ENCODE measurements at regions not wholly inside any gene's neighbourhood (a gene's known extent, or its start where the extent isn't known, plus 50 kb on each side); places are given as distances from the start of the nearest gene placed in this dataset.
"Not testable (repeated sequence)": the region's sequence is repeated elsewhere in the genome, so short reads cannot be mapped to it uniquely, and the experiment has no call there.

DNA sequence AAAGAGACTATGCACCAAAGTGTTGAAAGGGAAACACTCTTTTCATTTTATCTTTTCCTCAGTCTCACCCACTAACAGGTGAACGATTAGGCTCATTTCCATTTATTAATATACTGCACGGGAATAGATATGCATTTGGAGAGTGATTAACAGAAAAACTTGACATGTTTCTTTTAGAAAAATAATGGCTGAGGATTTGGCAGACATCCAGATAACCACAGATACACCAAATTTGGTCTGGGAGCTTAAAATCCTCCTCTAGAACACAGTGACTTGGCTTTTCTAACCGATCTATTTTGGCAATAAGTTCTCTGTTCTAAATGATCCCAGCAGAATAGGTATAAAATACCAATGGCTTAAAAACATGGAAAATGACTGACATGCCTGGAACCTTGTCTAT, 459.3 kb upstream of the SGO1 start:
- no peak for DNase-seq

DNA sequence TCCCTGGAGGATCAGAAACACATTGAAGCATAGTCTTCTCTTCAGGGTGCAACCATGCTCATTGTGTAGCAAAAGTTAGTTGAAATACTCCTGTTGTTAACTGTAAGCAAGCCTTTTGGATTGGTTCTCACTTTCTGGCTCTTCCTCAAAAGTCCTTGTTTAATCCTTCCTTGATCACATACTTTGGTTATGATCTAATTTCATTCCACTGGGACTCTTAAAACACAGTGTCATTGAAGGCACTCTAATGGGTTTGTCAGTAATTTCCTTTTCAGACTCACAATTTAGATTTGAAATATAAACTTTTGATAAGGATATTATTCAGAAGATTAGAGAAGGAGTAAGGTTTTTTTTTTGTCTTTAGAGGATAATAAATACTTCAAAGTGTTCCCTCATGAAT, 451.7 kb upstream of the SGO1 start:
- peak in 1 of 2 donors; percentile 22 for DNase-seq

DNA sequence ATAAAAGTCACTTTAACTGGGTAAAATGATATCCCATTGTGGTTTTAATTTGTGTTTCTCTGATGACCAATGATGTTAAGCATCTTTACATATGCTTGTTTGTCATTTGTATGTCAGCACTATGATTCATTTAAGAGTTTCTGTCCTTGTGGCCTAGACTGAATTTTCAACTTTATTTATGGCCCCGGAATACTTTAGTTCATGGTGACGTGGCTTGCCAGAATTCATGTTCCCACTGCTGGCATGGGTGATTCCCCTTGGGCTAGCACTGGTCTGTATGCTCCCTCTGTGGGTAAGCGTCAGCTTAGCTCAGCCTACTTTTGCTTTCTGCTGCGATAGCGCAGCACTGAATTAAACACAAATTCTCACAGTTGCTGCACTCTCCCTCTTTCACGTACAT, 436.3 kb upstream of the SGO1 start:
- DNase-seq = no peak

DNA sequence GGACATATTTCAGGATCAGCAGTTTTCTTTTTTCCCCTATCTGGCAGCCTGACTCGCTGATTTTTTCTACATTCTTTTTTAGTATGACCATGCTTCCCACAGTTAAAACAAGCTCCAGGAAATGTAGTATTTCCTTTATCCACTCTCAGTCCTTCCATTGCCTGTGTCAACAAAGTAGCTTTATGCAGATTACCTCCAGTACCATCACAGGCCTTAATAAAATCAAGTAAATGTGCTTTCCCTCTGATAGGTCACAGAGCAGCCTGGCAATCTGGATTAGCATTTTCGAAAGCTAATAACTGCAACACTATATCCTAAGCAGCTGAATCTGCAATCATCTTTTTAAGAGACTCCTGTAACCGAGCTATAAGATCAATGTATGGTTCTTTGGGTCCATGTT, 432.6 kb upstream of the SGO1 start:
- DNase-seq = not testable (repeated sequence)

DNA sequence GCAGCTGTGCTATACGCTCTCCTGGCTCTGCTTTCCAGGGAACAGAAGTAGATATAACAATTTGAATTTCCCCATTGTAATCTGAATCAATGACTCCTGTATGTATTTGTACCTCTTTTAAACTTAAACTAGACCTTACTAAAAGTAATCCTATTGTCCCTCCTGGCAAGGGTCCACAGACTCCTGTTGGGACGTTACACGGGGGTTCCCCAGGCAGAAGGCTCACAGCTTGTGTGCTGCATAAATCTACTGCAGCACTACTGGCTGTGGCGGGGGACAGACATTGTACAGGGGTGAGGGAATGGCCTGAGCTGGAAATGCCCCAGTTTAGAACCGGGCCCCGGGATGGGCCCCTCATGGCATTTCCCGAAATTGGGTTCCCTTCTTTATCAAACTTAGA, 432.2 kb upstream of the SGO1 start:
- peak in 1 of 2 donors; percentile 6 for DNase-seq

DNA sequence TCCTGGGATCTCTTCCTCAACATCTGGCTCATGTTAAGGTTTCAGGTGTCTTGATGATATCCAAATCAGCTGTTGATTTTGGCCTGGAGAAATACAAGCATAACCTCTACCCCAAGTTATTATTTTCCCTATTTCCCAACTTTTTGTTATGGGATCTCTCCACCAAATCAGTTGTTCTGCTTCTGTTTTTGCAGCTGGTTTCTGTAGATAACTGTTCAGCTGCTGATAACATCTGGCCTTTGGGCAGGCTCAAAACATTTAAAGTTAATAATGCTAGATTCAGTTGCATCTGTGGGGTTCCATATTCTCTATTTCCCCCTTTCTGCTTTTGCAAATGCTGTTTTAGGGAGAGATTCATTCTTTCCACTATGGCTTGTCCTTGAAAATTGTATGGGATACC, 430.0 kb upstream of the SGO1 start:
- DNase-seq = not testable (repeated sequence)

DNA sequence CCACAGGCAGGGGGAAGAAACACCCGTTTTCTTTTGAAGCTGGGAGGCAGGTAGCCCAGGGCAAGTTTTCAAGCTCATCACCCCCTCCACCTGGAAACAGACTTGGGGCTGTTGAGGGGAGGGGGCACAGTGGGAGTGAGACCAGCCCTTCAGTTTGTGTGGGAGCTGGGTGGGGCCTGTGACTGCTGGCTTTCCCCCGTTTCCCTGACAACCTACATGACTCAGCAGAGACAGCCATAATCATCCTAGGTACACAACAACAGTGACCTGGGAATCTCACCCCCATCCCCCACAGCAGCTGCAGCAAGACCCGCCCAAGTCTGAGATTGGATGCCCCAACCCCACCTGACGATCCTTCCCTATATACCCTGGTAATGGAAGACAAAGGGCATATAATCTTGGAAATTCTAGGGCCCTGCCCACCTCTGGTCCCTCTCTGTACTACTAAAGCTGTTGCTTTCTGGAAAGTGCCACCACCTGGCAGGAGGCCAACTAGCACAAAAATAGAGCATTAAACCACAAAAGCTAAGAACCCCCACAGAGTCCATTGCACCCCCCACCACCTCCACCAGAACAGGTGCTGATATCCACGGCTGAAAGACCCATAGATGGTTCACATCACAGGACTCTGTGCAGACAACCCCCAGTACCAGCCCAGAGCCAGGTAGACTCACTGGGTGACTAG, 422.2 kb upstream of the SGO1 start:
- DNase-seq = no peak

DNA sequence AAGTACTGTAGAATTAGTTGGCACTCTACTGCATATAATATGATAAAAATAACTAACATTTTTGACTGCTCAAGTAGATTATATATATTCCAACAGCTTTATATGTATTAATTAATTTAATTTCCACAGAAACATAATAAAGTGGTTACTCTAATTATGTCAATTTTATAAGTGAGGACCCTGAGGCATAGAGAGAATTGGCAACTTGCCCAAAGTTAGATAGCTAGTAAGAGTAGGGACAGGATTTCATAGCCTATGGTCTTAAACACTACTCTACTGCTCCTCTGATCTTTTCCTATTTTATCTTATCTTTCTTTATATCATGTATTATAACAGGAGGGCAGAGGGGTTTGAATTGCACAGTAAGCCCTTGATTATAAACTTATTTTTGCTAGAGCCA, 418.7 kb upstream of the SGO1 start:
- no peak for DNase-seq

DNA sequence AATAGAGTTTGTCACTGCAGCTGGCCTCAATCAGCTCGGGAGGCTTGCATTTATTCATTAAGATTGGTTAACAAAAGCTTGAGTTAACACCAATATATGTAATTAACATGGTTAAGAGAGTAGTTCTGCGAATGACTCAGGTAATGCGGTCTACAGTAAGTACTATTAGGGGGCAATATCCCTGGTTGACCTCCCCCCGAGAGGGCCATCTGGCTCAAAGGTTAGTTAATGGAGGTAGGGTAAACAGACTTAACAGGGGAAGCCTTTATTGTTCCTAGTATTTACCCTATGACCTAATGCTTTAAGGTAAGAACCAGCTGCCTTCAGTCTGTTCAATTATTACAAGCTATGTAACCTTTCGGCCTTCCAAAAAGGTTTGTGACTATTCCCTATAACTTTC, 403.3 kb upstream of the SGO1 start:
- no peak for DNase-seq

DNA sequence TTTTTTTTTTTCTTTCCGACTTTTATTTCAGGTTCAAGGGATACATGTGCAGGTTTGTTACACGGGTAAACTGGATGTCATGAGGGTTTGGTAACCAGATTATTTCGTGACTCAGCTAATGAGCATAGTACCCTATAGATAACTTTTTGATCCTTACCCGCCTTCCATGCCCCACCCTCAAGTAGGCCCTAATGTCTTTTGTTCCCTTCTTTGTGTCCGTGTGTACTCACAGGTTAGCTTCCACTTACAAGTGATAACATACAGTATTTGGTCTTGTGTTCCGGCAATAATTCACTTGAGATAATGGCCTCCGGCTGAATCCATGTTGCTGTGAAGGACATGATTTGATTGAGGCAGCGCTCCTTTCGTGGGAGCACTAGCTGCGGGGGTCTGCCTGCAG, 402.8 kb upstream of the SGO1 start:
- DNase-seq = no peak

DNA sequence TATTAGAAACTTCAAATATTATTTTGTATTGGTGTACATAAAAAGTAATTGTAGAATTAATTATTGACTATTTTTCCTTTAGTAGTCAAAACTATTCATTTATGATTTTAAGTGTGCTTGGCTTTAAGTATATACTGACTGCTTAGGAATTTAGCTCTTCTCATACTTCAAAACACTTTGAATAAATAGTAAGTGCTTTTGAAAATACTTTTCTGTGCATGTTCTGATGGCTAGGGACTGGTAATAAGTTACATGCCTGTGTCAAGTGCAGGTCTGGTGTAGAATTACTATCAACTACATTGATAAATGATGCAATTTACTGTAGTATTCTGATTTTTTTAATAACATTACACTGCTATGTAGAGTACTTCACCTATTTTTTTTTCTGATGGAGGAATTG, 397.6 kb upstream of the SGO1 start:
- no peak for DNase-seq

DNA sequence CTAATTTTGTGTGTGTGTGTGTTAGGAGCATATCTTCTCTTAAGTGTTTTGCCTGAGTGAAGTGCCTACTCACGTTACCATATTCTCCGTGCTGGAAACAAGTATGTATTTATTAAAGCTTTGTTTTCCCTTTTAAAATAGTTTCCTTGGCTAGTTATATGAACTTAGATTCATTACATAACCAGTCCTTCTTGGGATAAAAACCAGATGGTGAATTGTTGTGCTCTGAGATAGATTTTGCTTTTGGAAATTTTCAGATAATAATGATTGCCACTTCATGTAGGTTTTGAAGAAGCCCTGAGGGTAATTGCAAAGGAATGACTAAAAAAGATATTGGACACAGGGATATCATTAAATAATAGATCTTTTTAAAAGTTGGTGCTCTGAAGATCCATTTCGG, 390.2 kb upstream of the SGO1 start:
- DNase-seq = no peak

DNA sequence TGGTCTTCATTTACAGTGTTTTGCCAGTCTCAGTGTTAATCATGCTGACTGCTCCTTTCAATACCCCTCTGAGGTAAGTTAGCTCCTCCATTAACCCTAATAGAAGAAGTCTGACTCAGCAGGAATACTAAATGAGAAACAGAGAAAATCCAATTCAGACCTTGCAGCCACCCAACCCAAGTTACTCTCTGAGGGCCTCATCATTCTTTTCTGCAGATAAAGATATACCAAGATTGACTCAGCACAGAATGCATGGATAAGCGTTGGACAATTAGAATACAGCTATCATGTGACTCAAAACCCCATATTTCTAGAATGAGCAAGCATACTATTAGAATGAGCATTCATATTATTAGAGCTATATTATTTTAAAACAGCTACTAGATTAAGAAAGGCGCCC, 389.1 kb upstream of the SGO1 start:
- DNase-seq = no peak

DNA sequence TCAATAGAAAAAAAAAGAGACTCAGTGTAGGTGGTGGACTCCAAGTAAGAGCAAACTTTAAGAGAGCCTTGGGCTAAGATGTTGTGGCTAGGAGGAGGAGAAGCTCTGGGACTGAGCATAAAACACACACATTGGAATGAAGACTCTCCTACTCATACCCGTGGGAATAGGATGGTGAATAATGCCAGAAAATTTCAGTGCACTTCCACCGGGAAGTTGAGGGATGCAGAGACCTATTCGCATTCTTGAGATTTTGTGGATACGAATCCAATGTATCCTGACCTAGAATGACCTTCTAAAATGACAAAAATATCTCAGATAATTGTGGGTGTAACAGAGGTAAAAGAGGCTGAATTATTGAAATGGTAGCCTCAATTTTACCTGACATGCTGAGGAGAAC, 388.7 kb upstream of the SGO1 start:
- no peak for DNase-seq

DNA sequence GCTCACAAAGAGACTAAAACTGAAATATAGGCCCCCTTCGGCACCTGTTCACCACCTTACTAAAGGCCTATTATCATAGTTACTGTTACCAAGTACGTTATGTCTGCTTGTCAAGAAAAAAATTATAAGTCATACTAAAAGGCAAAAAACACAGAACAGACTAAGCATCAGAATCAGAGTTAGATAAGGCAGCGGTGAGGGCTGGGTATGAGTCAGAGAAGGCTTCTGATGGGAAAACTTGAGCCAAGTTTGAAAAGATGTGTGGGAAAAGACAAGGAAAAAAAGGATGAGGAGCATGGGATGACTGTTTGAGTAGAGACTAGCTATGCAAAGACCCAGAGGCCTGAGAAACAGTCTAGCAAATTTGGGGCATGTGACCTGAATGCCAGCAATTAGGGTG, 387.2 kb upstream of the SGO1 start:
- DNase-seq = no peak

DNA sequence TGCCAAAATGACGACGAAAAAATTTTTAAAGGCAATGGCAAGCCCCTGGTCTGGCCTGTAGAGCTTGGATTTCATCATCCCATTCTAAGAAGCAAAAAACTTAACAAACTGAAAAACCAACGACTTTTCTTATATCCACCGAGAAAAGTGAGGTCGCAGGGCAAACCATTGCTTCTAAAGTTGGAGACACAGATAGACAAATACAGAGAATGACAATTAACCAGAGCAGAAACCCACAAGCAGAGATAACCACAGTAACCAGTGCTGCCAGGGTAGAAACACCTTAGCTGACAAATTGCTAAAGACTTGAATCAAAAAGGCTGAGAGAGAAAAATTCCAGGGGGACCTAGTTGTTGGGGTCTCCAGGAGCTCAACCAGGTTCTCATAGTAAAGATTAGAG, 386.5 kb upstream of the SGO1 start:
- no peak for DNase-seq

DNA sequence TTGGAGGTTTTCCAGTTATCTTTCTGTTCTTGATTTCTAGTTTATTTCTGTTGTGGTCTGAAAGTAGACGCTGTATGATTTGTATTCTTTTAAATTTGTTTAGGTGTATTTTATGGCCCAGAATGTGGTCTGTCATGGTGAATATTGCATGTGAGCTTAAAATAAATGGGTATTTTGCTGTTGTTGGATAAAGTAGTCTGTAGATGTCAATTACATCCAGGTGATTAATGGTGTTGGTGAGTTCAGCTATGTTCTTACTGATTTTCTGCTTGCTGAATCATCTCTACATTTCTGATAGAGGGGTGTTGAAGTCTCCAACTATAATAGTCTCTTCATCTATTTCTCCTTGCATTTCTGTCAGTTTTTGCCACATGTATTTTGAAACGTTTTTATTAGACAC, 383.3 kb upstream of the SGO1 start:
- DNase-seq = no peak

DNA sequence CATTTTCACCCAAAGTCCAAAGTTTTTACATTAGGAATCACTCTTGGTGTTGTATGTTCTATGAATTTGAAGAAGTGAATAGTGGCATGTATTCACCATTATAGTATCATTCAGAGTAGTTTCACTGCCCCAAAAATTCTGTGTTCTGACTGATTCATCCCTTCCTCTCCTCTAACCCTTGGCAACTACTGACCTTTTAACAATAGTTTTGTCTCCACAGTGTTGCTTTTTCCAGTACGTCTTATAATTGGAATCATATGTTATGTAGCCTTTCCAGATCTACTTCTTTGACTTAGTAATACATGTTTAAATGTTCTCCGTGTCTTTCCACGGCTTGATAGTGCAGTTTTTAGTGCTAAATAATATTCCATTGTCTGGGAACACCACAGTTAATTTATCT, 379.0 kb upstream of the SGO1 start:
- no peak for DNase-seq

DNA sequence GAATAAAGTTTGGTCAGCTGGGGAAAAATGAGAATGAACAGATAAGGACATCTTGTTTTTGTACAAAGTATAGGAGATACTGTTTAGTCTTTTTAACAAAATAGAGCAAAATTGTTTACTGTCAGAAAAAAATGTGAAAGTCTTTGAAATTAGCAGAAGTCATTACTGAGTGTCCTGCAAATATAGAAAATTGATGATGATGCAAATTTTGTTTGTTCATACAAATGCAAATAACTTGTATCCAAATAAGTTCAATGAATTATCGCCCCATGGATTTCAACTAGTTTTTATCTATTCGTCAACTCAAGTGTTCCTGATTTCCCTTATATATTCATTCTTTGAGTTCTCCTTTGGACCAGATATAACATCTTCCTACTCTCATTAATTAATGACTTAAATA, 378.0 kb upstream of the SGO1 start:
- no peak for DNase-seq

DNA sequence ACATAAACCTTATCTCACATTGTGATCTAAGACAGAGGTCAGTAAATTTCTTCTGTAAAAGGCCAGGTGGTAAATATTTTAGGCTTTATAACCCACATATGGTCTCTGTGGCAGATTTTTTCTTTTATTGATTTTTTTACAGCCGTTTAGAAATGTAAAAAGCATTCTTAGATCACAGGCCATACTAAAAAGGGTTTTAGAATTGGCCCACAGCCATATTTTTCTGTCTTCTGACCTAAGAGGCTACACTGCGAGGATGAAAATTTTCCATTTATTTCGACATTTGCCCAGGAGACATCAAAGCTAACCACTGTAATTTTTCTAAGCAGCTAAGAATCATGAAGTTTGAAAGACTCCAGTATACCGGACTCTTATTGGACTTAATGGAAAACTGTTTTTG, 377.2 kb upstream of the SGO1 start:
- DNase-seq = no peak

DNA sequence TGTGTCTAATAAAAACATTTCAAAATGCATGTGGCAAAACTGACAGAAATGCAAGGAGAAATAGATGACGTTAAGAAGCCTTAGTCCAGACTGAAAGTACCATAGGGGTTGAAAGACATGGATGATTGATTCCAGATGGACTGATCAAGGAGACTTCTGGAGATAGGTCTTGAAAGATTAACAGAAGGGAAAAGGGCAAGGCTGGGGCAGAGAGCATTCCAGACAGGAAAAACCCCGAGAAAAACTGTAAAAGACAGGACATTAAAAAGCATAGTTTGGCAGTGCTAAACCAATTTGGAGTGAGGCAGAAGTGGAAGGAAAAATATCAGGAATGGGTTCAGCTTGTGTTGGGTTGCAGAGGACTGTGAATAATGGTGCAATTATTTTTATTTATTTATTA, 375.2 kb upstream of the SGO1 start:
- no peak for DNase-seq

DNA sequence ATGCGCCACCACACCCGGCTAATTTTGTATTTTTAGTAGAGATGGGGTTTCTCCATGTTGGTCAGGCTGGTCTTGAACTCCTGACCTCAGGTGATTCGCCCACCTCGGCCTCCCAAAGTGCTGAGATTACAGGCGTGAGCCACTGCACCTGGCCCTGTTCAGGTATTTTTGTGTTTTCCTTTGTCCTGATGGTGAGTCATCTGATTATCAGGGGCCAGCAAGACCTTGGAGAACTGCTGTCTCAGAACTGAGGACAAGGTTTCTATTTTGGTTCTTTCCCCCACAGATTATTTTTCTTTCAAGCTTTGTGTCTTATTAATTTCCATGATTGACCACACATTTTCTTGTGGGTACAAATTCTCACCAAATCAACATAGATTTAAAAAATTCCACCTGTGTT, 374.4 kb upstream of the SGO1 start:
- DNase-seq = not testable (repeated sequence)

DNA sequence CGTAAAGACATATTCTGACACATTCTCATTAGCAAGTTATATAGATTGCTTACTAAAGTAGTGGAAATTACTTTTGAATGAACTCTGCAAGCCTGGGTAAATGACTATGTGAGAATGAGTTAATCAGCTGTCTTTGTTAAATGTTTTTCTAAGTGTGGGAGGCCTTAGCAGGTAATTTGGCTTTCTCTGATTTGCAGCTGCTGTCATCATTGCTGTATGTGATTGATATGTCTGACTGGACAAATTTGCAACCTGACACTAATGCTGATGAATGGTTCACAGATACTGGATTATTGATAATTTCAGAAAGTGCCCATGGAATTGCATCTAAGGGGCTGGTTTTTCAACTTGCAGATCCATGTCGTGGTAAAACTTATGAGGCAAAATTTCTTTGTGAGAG, 372.2 kb upstream of the SGO1 start:
- DNase-seq = no peak

DNA sequence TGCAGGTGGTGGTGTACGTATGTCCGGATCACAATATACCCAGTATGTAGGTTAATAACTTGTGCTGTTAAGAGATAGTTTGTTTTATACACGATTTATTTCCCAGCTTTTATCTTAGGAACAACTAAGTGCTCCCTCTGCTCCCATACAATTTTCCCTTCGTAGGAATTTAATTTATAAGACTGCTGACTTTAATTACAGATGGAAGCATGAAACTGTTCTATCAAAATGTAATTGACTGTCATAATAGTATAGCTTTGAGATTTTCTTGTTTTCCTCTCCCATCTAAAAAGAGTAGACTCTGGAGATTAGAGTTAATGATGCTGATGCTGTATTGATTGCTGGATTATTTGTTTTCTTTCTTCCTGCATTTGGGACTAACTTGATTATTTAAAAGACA, 370.7 kb upstream of the SGO1 start:
- no peak for DNase-seq
